HCT116 (cell line): ENCODE measurements at regions not wholly inside any gene's neighbourhood (a gene's known extent, or its start where the extent isn't known, plus 50 kb on each side); places are given as distances from the start of the nearest gene placed in this dataset.

Experiments
- ATAC-seq: fragments of 200-7000 bp; cut with Tn5 transposase; 2 replicates; pipeline ENCODE4 v1.9.1; 2020; ENCODE audit warnings: mild to moderate bottlenecking, moderate library complexity
- BruUV-seq: library from RNA; stranded (reverse); fragments of 400-500 nt; replicated peaks from 2 replicates; lab custom pipeline; 2021; lab: Mats Ljungman, UMichigan
- CTCF ChIA-PET: fragments of 300-600 bp; sonication (Branson Sonifier 250); formaldehyde crosslinking; loops from one replicate; lab custom pipeline; 2021; ENCODE audit warnings: antibody characterized with exemption; lab: Charles Lee
- POLR2A ChIA-PET: fragments of 300-600, 350-600 bp; sonication (Branson Sonifier 250); formaldehyde crosslinking; loops from one replicate; lab custom pipeline; 2021; ENCODE audit warnings: antibody characterized with exemption; lab: Charles Lee
- RAD21 ChIA-PET, 2 experiments: fragments of 300-600 bp; sonication (Branson Sonifier 250); formaldehyde crosslinking; loops; one replicate each; lab custom pipeline; 2023; ENCODE audit warnings: low total read pairs in 2 of 2; ENCODE audit not compliant: uncharacterized antibody in 2 of 2, unreplicated experiment in 2 of 2, low non-redundant PET in 1 of 2; lab: Charles Lee
- DNase-seq: peaks from one replicate; pipeline ENCODE4 v3.0.0-alpha.2; 2010; ENCODE audit warnings: low read depth, low spot score
- H2AFZ ChIP-seq: fragments of 200-600 bp; shearing (Covaris generic), sonication (generic); 2 replicates; pipeline ENCODE4 v1.6.1; 2017; ENCODE audit warnings: low read depth, mixed run types, mixed read lengths, antibody characterized with exemption, low read length; ENCODE audit not compliant: poor library complexity, severe bottlenecking
- H3K27ac ChIP-seq: 2 replicates; pipeline ENCODE4 v1.5.1; 2012; ENCODE audit warnings: low read depth, low read length
- H3K27me3 ChIP-seq: fragments of 200-600 bp; sonication (generic); 2 replicates; pipeline ENCODE4 v1.6.1; 2016; ENCODE audit warnings: mixed run types, low read length, mixed read lengths; ENCODE audit not compliant: insufficient read depth
- H3K36me3 ChIP-seq, 2 experiments: fragments of 200-500 bp in 1 of 2; fragments of 200-600 bp in 1 of 2; sonication (Bioruptor generic) in 1 of 2; sonication (generic) in 1 of 2; 2 replicates each; pipeline versions ENCODE4 v1.5.1 to v1.6.1; 2014 to 2016; ENCODE audit warnings: low read length in 2 of 2, inconsistent platforms in 1 of 2, mixed read lengths in 1 of 2, mixed run types in 1 of 2; ENCODE audit not compliant: insufficient read depth in 2 of 2, control insufficient read depth in 1 of 2
- H3K4me1 ChIP-seq, 2 experiments: fragments of 200-600 bp in 1 of 2; sonication (generic) in 1 of 2; 2 replicates each; pipeline versions ENCODE4 v1.5.1 to v1.6.1; 2012 to 2017; ENCODE audit warnings: low read length in 2 of 2, inconsistent platforms in 1 of 2, mild to moderate bottlenecking in 1 of 2, mixed read lengths in 1 of 2, mixed run types in 1 of 2, moderate library complexity in 1 of 2; ENCODE audit not compliant: insufficient read depth in 2 of 2, control insufficient read depth in 1 of 2
- H3K4me2 ChIP-seq: fragments of 200-600 bp; sonication (generic); 2 replicates; pipeline ENCODE4 v1.6.1; 2017; ENCODE audit warnings: mixed run types, low read length, mixed read lengths
- H3K4me3 ChIP-seq, 2 experiments: fragments of 200-600 bp in 1 of 2; sonication (generic) in 1 of 2; replicated peaks in 1 of 2; 2 replicates each; pipeline ENCODE4 v1.5.1; 2011 to 2016; ENCODE audit warnings: low read length in 2 of 2, control low read depth in 1 of 2, low read depth in 1 of 2, mild to moderate bottlenecking in 1 of 2, mixed read lengths in 1 of 2, mixed run types in 1 of 2
- H3K79me2 ChIP-seq: fragments of 200-600 bp; sonication (generic); 2 replicates; pipeline ENCODE4 v1.6.1; 2017; ENCODE audit warnings: mild to moderate bottlenecking, mixed run types, low read length, moderate library complexity, mixed read lengths; ENCODE audit not compliant: insufficient read depth
- H3K9ac ChIP-seq: fragments of 200-600 bp; sonication (generic); 2 replicates; pipeline ENCODE4 v1.6.1; 2016; ENCODE audit warnings: low read length, mixed read lengths
- H3K9me2 ChIP-seq: fragments of 200-600 bp; sonication (generic), shearing (Covaris generic); 2 replicates; pipeline ENCODE4 v1.6.1; 2017; ENCODE audit warnings: mixed run types, mild to moderate bottlenecking, moderate library complexity; ENCODE audit not compliant: insufficient read depth
- H3K9me3 ChIP-seq, 2 experiments: fragments of 200-500 bp in 1 of 2; fragments of 200-600 bp in 1 of 2; sonication (Bioruptor generic) in 1 of 2; sonication (generic) in 1 of 2; 2 replicates each; pipeline ENCODE4 v1.6.1; 2014 to 2017; ENCODE audit warnings: low read length in 2 of 2, mixed read lengths in 2 of 2, inconsistent platforms in 1 of 2, low read depth in 1 of 2, mild to moderate bottlenecking in 1 of 2, mixed run types in 1 of 2, moderate library complexity in 1 of 2; ENCODE audit not compliant: control insufficient read depth in 1 of 2, insufficient read depth in 1 of 2
- H4K20me1 ChIP-seq: fragments of 200-600 bp; sonication (generic), shearing (Covaris generic); 2 replicates; pipeline ENCODE4 v1.6.1; 2017; ENCODE audit warnings: mixed run types, mild to moderate bottlenecking, moderate library complexity; ENCODE audit not compliant: insufficient read depth
- ATF3 ChIP-seq: IDR thresholded peaks from 2 replicates; pipeline ENCODE4 v1.6.1; 2012
- CBX3 ChIP-seq: IDR thresholded peaks from 2 replicates; pipeline ENCODE4 v1.6.1; 2012; ENCODE audit warnings: low read depth
- CEBPB ChIP-seq: IDR thresholded peaks from 2 replicates; pipeline ENCODE4 v1.6.1; 2012; ENCODE audit warnings: low read depth
- CTCF ChIP-seq, 3 experiments: fragments of 200-600 bp in 1 of 3; sonication (generic) in 1 of 3; IDR thresholded peaks in 2 of 3; conservative IDR thresholded peaks in 1 of 3; 2 replicates each; pipeline ENCODE4 v1.5.1; 2012 to 2017; ENCODE audit warnings: low read depth in 2 of 3, low read length in 2 of 3, antibody characterized with exemption in 1 of 3, borderline replicate concordance in 1 of 3, control low read depth in 1 of 3, mild to moderate bottlenecking in 1 of 3, mixed read lengths in 1 of 3, mixed run types in 1 of 3, moderate library complexity in 1 of 3; ENCODE audit not compliant: insufficient read depth in 1 of 3
- EGR1 ChIP-seq: IDR thresholded peaks from 2 replicates; pipeline ENCODE4 v1.6.1; 2012; ENCODE audit warnings: low read depth
- EZH2 ChIP-seq: fragments of 200-600 bp; sonication (generic); IDR thresholded peaks from 2 replicates; pipeline ENCODE4 v1.6.1; 2017; ENCODE audit warnings: antibody characterized with exemption, mixed run types
- EZH2phosphoT487 ChIP-seq: fragments of 200-600 bp; IDR thresholded peaks from 2 replicates; pipeline ENCODE4 v1.6.1; 2018; ENCODE audit warnings: antibody characterized with exemption, borderline replicate concordance
- FOSL1 ChIP-seq: IDR thresholded peaks from 2 replicates; pipeline ENCODE4 v1.6.1; 2012; ENCODE audit warnings: low read depth
- JUND ChIP-seq: IDR thresholded peaks from 2 replicates; pipeline ENCODE4 v1.6.1; 2012
- REST ChIP-seq: IDR thresholded peaks from 2 replicates; pipeline ENCODE4 v1.6.1; 2012; ENCODE audit warnings: low read depth
- SIN3A ChIP-seq: IDR thresholded peaks from 2 replicates; pipeline ENCODE4 v1.6.1; 2012; ENCODE audit warnings: low read depth
- SP1 ChIP-seq: IDR thresholded peaks from 2 replicates; pipeline ENCODE4 v1.6.1; 2012; ENCODE audit warnings: low read depth
- SRF ChIP-seq: IDR thresholded peaks from 2 replicates; pipeline ENCODE4 v1.6.1; 2012; ENCODE audit warnings: low read depth
- TCF7L2 ChIP-seq: IDR thresholded peaks from 2 replicates; pipeline ENCODE4 v1.7.0; 2011; ENCODE audit warnings: borderline replicate concordance, inconsistent platforms; ENCODE audit not compliant: insufficient read depth, insufficient read length; ENCODE audit errors: extremely low read depth
- YY1 ChIP-seq: IDR thresholded peaks from 2 replicates; pipeline ENCODE4 v1.6.1; 2011; ENCODE audit warnings: low read length, low read depth, moderate library complexity, mild to moderate bottlenecking; ENCODE audit not compliant: insufficient replicate concordance; ENCODE audit errors: extremely low read depth
- ZFX ChIP-seq: fragments of 450-650 bp; IDR thresholded peaks from 2 replicates; pipeline ENCODE4 v1.6.1; 2017
- ZNF274 ChIP-seq: fragments of 200-500 bp; sonication (Bioruptor generic); IDR thresholded peaks from 2 replicates; pipeline ENCODE4 v1.6.1; 2014; ENCODE audit warnings: mild to moderate bottlenecking, low read depth, low read length, inconsistent platforms
- intact Hi-C: fragments of 100-400 bp; cut with micrococcal nuclease; formaldehyde crosslinking; loops from 2 replicates; pipeline ENCODE4 v1.10.0; 2022

- TF ChIP-seq ZNF274 (no peak), ZFX (no peak)
- TF ChIP-seq, all 23 proteins: peak for 0
Measured at GRCh38 chr11:109933126-109933525, 160.1 kb upstream of the ZC3H12C start (continued).

- RAD21 ChIA-PET = no interaction called here
- BruUV-seq = no TSS peak
- TF ChIP-seq ATF3 (no peak), JUND (no peak), CBX3 (no peak), CTCF (IDR thresholded peaks at IDR 0.05 in 2 of 3, conservative IDR thresholded peaks at IDR 0.05 in 1 of 3; ENCODE audit: borderline replicate concordance in 1 of 3, insufficient read depth in 1 of 3, low read depth in 2 of 3, low read length in 2 of 3) (no peak), TCF7L2 (no peak), REST (no peak), EZH2 (no peak), SP1 (no peak), EGR1 (no peak), CEBPB (no peak), EZH2phosphoT487 (no peak), FOSL1 (no peak), ZNF274 (no peak), SIN3A (no peak), SRF (no peak), YY1 (no peak)
- H3K27me3 ChIP-seq = no peaks in the 10 kb centered on the region
- no peaks in the 10 kb centered on the region for H3K9me3 ChIP-seq
- no peak overlapping the region for H3K4me2 ChIP-seq
- CTCF ChIA-PET = no interaction called here
- no peak overlapping the region for H2AFZ ChIP-seq
- POLR2A ChIA-PET = no interaction called here
- H3K9ac ChIP-seq = no peak overlapping the region
- intact Hi-C loops = loop anchor here (10.0 kb wide), 2 partner anchors 229 to 1059 kb away; no protein-coding TSS in a partner anchor
- H3K79me2 ChIP-seq = no peaks in the 10 kb centered on the region
- no peaks in the 10 kb centered on the region for H3K36me3 ChIP-seq
- no peak overlapping the region for H3K27ac ChIP-seq
- H3K4me3 ChIP-seq = no peak overlapping the region
- H3K4me1 ChIP-seq = peaks cover 0 to 6% of the 10 kb centered on the region in 2 experiments; a peak in 3 of 4 replicates
- H3K9me2 ChIP-seq = no peaks in the 10 kb centered on the region
- ATAC-seq (no peak), DNase-seq (no peak)
- H4K20me1 ChIP-seq = no peaks in the 10 kb centered on the region
Measured at GRCh38 chr11:109934151-109934550, 159.0 kb upstream of the ZC3H12C start.
